ENCODE measurements at regions not wholly inside any gene's neighbourhood (a gene's known extent, or its start where the extent isn't known, plus 50 kb on each side); places are given as distances from the start of the nearest gene placed in this dataset.

DNA sequence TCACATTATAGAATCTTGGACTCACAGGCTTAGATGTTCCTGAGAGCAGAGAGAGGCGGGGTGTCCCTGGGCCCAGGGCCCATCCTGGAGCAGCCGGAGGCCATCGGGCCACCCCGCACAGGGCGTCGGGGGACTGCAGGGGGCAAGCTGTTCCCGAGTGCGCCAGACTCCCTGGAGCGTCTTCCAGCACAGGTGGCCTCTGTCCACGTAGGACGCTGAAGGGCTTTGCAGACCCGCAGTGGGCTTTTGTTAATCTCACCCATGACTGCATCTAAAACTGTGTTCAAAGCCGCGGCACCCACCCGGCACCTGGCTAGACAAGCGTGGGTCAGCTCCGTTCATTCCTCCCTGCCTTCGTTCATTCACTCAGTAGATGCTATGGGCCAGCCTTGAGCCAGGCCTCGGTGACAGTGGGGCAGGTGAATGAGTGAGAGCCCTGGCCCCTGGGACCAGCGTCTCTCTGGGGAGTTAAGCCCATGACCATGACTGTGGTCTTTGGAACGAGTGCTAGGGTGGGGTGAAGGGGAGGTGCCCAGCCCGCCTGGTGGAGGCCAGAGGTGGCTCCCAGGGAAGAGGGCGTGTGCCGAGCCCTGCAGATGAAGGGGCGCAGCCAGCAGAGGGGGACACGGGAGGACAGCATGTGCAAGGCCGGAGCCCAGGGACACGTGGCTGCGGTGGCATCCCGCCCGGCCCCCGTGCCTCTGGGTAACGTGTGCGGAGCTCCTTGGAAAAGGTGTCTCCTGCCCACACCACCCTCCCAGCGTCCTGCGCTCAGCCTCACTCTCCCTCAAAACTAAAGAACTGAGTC, 98.3 kb downstream of the HMX1 start:
- DNase-seq: no peak

DNA sequence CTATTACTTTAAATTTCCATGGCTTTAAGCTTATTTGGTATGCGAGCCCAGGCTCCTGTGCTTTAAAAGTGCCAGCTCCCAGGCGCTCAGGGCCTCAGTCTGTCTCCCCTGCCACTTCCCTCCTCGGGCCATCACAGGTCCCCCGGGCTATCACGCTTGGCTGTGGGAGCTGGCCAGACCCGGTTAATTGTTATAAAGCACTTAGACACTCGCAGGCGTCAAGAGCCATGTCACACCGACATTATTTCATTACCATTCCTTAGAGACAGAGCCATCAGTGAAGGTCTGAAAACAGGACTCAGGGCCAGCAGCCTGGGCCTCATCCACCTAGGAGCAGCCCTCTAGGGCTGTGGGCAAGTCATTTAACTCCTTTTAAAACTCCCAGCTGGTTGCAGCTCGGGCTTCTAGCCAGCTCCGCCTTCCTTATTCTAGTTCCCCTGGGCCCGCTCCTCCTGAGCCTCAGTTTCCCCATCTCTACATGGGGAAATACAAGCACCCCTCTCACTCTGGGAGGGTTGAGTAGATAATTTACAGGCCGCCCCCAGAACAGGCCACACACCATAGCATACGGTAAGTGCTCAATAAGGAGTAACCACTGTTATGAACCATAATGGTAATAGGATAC, 99.0 kb downstream of the HMX1 start:
- DNase-seq: no peak

DNA sequence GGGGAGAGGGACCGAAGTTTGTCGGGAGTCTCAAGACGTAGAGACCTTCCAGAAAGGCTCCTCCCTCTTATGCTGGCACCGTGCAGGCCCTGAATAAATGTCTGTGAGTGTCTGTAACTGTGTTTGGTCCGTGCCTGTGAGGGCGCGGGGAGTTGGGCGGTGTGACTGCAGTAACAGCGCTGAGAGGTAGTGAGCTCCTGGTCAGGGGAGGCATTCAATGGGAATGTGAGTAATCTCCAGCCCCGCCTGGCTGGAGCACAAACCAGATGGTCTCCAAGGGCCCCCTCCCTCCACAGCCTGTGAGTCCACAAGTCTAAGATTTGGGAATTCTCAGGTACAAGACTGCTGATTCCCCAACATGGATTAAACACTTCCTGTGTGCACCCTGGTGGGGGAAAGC, 100.0 kb downstream of the HMX1 start:
- no peak for DNase-seq

DNA sequence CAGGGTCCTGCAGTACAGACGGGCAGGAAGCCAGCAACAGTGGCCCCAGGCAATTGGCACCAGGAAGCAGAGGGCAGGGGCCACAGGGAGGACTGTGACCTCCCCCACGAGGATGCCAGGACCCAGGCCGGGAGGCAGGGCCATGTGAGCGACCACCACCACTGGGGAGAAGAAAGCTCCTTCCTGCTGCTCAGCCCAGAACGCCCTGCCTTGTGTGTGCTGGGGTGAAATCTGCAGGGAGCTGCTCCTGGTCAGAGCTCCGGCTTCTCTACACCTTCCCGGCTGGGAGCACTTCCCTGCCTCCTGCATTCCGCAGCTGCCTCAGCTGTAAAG, 100.4 kb downstream of the HMX1 start:
- DNase-seq: no peak

DNA sequence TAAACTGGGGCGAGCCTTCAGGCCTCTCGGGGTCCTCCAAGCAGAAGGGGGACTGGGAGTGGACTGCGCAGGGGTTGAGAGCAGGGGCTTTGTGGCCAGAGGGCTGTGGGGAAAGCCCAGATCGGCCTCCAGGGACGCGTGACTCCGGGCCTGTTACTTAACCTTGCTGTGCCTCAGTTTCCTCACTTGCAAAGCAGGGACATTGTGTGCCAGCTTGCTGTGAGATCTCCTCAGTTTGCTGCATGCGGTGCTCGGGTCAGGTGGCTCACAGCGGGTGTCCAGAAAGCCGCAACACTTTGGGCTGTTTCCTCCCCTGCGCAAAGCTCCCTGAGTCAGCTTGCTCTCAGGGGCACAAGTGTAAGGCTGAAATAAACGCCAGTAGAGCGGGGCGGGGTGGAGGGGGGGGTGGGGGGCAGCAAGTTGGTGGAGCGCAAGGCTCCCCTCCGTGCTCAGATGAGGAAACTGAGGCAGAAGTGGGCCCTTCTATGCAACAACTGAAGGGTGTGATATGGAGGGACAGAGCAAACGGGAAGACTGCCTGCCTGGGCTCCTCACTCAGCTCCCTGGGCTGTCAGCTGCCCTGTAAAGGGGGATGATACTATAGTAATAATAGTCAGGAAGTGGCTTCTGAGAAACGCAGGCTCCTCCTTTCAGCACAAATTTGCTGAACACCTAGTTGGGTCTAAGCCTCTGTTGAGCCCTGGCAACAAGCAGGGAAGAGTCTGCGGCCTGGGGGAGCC, 101.0 kb downstream of the HMX1 start:
- DNase-seq: no peak

DNA sequence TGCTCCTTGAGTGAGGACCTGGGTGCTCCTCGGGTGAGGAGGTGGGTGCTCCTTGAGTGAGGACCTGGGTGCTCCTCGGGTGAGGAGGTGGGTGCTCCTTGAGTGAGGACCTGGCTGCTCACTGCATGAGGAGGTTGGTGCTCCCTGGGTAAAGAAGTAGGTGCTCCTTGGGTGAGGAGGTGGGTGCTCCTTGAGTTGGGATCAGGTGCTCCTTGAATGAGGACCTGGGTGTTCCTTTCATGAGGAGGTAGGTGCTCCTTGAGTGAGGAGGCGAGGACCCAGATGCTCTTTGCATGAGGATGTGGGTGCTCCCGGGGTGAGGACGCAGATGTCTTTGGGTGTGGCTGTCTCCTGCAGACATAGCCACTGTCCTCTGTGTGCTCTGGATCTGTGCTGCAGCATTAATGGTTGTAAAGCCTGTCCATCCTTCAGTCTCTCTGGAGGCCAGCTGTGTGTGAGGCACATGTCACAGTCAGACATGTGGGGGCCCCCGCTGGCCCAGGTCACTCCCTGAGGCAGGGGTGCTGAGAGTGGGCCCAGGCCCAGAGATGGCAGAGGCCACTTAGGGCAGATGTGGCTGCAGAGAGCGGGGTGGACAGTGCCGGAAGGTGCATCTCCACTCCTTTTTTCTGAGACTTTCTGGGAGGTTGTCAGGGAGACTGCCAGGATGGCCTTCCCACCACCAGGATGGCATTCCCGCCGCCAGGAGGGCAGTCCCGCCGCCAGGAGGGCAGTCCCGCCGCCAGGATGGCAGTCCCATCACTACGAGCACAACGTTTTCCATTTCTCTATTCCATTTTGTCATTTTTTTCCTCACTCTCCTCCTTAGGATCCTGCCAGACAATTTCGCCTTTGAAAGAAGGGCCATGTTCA, 101.8 kb downstream of the HMX1 start:
- DNase-seq: no peak

DNA sequence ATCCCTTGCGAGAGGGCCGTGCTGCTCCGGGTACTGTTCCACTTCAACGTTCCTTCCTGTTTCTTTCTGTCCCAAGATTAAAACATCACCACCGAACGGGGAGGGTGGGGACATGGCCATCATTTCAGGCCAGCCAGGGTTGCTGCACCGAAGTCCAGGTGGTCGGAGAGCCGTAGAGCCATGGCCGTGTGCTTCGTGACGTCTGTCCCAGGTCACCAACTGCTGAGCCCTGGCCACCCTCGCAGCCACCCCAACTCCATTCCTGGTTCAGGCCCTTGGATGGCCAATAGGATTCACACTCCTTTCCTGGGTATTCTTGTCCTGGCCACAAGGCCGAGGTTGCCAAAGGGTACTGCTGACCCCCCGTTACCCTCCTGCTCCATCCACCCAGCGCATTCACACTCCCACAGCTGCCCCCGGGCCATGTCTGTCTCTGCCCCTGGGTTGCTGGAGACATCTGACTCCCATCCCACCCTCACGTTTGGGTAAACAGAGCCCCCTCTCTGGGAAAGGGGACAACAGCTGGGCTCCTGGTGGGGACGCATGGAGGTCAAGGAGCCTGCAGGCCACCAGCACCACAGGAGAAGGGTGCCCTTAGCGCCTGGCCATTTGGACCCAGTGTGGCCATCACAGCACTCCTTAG, 103.2 kb downstream of the HMX1 start:
- no peak for DNase-seq

DNA sequence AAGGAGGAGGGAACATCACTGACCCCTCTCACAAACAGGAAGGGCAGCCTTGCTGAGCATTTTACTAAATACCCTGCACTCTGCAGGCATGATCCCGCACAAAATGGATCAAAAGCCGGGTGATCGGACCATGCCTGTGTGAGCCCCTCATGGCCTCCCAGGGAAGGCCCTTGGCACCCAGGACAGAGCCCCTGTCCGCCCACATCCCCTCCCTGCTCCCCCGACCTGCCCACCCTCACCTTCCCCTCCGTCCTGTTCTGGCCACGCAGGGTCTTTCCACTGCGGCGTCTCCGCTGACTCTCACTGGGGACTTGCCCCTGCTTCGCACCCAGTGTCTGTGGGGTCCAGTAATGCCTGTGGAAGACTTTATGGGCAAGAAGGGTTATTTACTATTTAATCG, 105.0 kb downstream of the HMX1 start:
- no peak for DNase-seq

DNA sequence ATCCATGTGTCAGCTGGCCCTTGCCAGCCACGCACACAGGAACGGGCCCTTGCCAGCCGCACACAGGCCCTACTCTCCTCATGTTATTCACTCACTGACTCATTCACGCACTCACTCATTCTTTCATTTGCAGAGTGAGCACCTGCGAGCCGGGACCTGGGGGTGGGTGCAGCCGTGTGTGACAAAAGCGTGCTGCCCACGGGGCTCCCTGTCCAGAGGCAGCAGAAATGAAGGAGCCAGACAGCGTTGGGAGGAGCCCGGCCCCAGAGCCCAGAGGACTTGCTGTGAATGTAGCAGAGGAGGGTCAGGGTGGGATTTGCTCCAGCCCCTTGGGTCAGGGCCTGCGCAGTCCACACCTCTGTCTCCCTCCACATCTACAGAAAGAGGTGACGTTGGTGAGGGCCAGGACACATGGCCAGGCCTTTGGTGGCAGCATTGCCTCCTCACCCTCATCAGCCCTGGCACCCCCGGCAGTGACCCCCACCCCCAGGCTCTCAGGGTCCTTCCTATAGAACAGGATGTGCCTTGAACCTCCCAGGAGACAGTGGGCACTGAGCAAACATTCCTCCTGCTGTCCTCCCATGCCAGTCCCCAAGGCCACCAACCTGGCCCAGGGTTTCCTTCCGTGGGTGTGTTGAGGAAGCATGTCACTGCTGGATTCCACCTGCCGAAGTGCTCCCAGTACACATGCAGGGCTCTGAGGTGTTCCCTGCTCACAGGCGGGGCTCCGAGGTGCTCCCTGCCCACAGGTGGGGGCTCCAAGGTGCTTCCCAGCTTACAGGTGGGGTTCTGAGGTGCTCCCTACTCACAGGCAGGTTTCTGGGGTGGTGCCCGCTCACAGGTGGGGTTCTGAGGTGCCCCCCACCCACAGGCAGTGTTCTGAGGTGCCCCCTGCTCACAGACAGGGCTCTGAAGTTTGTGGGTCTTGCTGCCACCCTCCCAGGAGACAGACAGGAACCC, 105.7 kb downstream of the HMX1 start:
- no peak for DNase-seq

DNA sequence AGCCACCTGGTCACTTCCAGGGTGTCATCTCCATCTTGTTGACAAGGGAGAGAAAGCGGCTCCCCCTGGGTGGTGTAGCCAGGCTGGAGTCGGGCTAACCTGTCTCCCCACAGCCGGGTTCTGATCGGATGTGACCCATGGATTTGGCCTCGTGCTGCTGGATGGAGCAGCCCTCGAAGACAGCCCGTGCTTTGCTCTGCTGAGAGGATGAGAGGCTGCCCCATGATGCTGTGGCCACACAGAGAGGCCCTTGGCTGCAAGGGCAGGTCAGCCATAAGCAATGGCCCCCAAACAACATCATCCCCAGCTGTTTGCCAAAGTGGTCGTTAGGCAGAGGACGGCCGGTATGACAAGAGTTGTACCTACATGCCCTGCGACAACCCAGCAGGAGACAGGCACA, 106.6 kb downstream of the HMX1 start:
- no peak for DNase-seq

DNA sequence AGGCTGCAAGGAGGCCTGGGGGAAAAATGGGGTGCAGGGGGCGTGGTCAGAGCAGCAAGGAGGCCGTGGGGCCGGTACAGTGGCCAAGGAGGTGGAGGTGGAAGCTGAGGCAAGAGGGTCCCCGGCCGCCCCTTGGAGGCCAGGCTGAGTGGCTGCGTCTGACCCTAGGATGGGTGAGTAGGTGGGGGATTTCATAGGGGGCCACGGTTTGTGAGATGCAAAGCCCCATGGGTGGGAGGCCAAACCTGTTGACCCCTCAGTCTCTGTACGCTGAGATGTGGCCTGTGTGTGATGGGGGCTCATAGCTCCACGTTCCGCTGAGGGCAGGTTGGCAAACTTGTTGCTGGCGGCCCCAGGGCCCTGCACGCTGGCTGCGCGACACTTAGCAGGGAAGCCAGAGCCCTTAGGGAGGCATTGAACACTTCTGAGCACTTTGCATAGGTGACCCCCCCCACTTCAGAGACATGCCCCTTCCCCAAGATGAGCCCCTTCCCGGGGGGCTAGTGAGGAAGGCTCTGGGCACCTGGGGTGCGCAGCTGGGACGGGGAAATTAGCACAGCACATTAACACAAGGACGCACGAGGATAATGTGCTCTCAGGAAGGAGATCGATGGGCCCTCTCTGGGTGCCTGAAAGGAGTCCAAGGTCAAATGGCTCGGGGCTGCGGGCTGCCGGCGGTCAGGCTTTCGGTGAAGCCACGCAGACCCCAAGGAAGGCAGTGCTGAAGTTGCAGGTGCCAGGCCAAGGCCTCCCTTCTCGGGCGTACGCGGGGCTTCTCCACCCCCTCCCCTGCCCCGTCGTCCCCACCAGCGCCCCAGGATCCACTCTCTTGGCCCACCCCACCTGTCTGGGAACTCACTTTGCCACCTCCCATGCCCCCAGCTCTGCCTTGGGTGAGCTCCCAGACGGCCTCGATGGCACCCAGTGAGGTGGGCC, 107.4 kb downstream of the HMX1 start:
- DNase-seq: no peak

DNA sequence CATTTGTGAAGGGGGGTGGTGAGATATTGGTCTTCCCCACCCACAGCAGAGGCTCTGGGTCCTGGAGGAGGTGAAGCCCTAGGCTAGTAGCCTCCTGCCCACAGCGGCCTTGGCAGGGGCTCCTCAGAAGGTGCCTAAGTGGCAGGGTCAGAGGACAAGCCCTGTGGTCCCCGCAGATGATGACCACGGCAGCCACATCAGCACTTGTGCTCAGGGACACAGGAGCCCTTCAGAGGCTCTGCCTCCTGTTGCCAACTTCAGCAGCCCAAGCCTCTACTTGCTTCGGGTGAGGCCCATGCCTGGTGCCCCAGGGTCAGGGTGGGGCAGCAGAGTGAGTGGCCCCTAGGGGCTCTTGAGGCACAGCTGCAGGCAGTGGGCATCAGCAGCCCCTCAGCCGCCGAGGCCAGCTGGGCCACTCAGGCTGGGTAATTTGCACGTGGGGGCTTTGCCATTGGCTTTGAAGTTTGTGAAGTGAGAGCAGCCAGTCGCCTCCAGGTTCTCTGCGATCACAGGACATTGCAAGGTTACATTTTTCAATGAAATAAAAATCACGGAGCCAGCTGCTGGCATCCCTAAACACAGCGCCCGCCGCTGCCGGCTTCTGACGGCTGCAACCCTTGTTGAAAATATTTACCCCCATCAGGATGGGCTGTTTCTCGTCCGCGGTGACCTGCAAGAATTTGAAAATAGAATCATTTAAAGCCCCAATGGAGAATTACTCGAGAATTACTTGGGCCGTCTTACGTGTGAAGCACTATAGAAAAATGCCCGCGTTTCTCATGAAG, 108.5 kb downstream of the HMX1 start:
- DNase-seq: peak; percentile 12

DNA sequence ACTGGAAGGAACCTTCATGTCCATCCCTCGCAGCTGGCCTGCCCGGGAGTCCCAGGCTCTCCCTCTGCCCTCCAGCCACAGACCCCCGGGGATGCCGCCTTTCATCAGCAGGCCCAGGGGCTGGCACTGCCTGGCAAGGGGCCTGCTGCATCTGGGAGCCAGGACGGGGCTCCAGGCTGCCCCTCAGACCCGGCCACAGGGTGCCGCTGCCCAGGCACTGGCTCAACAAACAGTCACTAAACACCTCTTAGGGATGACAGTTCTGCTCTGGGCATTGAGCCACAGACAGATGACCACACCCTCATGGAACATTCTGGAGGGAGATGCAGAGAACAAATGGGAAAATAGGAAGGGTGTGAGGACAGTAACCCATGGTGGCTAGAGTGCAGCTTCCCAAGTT, 109.3 kb downstream of the HMX1 start:
- DNase-seq: no peak

DNA sequence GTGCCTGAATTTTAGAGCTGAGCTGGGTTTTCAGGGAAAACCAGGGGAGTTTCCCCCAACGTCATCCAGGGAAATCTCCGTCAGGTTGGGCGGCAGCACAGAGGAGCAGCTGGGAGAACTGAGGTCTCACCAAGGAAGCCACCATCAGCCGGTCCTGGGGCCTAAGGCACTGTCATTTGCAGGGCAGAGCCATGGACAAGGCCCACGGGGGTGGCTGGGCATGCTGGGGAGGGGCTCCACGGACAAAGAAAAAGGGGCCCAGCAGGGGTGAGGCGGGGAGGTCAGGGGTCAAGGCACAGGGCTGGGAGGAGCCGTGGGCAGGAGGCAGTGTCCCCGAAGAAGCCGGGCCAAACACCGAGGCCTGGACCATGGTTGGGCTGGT, 109.8 kb downstream of the HMX1 start:
- no peak for DNase-seq

DNA sequence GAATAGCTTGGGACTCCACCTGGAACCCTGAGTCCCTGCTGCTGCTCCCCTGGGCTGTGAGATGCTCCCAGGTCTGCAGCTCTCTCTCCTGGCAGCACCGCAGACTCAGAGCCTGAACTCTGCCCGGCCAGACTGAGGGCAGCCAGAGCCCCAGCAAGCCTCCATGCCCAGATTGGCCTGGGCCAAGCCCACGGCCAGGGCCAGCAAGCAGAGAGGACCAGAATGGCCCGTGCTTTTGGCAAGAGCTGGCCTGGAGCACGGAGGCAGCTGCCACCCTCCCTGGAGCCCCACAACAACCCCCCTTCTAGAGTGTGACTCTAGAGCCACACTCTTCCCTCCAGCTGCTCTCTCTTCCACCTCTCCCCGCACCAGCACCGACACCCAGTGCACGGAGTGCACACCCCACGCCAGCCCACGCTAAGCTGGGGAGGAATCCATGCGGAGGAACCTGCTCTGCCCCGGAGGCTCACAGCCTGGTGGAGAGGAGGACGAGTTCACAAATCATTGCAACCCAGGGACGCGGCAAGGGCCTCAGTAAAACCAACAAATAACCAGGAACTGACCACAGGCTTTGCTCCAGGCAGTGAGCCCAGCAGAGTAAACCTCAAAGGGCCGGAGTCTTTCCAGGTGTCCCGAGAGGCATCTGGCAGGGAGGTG, 110.3 kb downstream of the HMX1 start:
- DNase-seq: no peak

DNA sequence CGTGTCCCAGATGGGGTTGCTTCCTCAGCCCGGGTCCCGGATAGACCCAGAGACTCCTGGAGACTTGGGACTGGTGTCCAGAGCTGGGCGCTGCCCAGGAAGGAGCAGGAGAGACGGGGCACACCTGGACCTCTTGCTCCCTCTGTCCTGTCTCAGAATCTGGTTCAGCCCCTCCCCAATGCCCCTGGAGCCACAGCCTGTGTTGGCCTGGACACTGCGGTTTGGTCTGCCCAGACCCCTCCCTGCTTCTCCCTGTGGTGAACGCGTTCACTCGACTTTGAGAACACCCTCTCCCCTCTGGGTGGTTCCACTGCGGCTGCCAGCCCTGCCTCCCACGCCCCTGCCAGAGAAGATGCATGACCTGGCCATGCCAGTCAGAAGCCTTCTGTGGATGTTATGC, 111.1 kb downstream of the HMX1 start:
- no peak for DNase-seq

DNA sequence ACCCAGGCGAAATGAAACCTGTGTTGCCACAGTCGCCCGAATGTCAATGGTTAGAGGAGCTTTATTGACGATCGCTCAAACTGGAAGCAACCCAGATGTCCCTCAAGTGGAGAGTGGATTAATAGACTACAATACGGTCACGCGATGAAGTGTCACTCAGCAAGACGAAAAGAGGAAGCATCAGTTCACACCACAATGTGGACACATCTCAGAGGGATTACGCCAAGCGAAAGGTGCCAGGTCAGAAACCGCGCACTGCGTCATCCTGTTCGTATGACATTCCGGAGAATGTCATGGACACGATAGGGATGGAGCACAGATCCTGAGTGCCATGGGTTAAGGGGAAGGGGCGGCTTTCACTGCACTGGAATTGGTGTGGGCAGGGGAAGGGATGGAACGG, 111.7 kb downstream of the HMX1 start:
- DNase-seq: no peak

DNA sequence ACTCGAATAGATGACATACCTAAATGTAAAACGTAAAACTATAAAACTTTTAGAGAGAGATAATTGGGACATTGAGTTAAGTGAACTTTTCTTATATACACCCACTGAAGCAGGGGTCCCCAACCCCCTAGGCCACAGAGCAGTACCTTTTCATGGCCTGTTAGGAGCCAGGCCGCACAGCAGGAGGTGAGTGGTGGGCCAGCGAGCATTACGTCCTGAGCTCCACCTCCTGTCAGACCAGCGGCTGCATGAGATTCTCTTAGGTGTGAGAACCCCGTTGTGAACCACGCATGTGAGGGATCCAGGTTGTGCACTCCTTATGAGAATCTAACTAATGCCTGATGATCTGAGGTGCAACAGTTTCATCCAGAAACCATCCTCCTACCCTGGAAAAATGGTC, 114.8 kb downstream of the HMX1 start:
- DNase-seq: no peak

Measured in tongue (tissue), 1 donor.